Liver (tissue), 8 donors: ENCODE measurements at regions not wholly inside any gene's neighbourhood (a gene's known extent, or its start where the extent isn't known, plus 50 kb on each side); places are given as distances from the start of the nearest gene placed in this dataset.

Source experiments
- DNase-seq: peaks from one replicate; pipeline ENCODE4 v3.0.0-alpha.2; 2017; ENCODE audit warnings: low spot score
- H3K27ac ChIP-seq, 2 donors: one replicate each; pipeline ENCODE4 v1.7.0; 2013; ENCODE audit warnings: inconsistent platforms in 2 of 2, low read length in 2 of 2, control low read depth in 1 of 2, low read depth in 1 of 2, mild to moderate bottlenecking in 1 of 2
- H3K27me3 ChIP-seq, 4 donors: one replicate each; pipeline versions ENCODE4 v1.6.1 to v1.7.0; 2013; ENCODE audit warnings: low read length in 3 of 4, inconsistent platforms in 1 of 4, mild to moderate bottlenecking in 1 of 4, moderate library complexity in 1 of 4; ENCODE audit not compliant: control insufficient read depth in 4 of 4, insufficient read depth in 4 of 4
- H3K36me3 ChIP-seq, 4 donors: one replicate each; pipeline versions ENCODE4 v1.6.1 to v1.7.0; 2013; ENCODE audit warnings: low read length in 3 of 4, mild to moderate bottlenecking in 3 of 4, low read depth in 1 of 4, moderate library complexity in 1 of 4; ENCODE audit not compliant: control insufficient read depth in 4 of 4, insufficient read depth in 3 of 4
- H3K4me1 ChIP-seq, 4 donors: one replicate each; pipeline versions ENCODE4 v1.6.1 to v1.7.0; 2013; ENCODE audit warnings: low read length in 3 of 4, mild to moderate bottlenecking in 3 of 4, moderate library complexity in 1 of 4; ENCODE audit not compliant: control insufficient read depth in 4 of 4, insufficient read depth in 4 of 4
- H3K4me3 ChIP-seq, 3 donors: one replicate each; pipeline versions ENCODE4 v1.6.1 to v1.7.0; 2013; ENCODE audit warnings: low read length in 3 of 3, control low read depth in 1 of 3, low read depth in 1 of 3, mild to moderate bottlenecking in 1 of 3
- H3K9ac ChIP-seq, 2 donors: one replicate each; pipeline ENCODE4 v1.7.0; 2013; ENCODE audit warnings: low read length in 2 of 2, mild to moderate bottlenecking in 2 of 2, moderate library complexity in 2 of 2, control low read depth in 1 of 2, low read depth in 1 of 2
- H3K9me3 ChIP-seq, 4 donors: one replicate each; pipeline versions ENCODE4 v1.6.1 to v1.7.0; 2013; ENCODE audit warnings: low read length in 3 of 4; ENCODE audit not compliant: control insufficient read depth in 4 of 4
- EGR1 ChIP-seq, 2 donors: IDR thresholded peaks; 2 replicates each; pipeline ENCODE4 v1.6.1; 2016 to 2018; ENCODE audit warnings: antibody characterized with exemption in 2 of 2, low read depth in 2 of 2
- FOXA1 ChIP-seq: IDR thresholded peaks from 2 replicates; pipeline ENCODE4 v1.6.1; 2016; ENCODE audit warnings: antibody characterized with exemption
- FOXA2 ChIP-seq: IDR thresholded peaks from 2 replicates; pipeline ENCODE4 v1.6.1; 2016; ENCODE audit warnings: antibody characterized with exemption
- GABPA ChIP-seq, 2 donors: IDR thresholded peaks in 1 of 2; conservative IDR thresholded peaks in 1 of 2; 2 replicates each; pipeline ENCODE4 v1.6.1; 2016; ENCODE audit warnings: antibody characterized with exemption in 2 of 2, mild to moderate bottlenecking in 1 of 2, moderate library complexity in 1 of 2
- HNF4A ChIP-seq, 2 donors: conservative IDR thresholded peaks; 2 replicates each; pipeline ENCODE4 v1.6.1; 2016; ENCODE audit warnings: antibody characterized with exemption in 2 of 2, mild to moderate bottlenecking in 2 of 2
- HNF4G ChIP-seq: IDR thresholded peaks from 2 replicates; pipeline ENCODE4 v1.6.1; 2016; ENCODE audit warnings: antibody characterized with exemption
- JUND ChIP-seq, 2 donors: IDR thresholded peaks; 2 replicates each; pipeline ENCODE4 v1.6.1; 2016; ENCODE audit warnings: antibody characterized with exemption in 2 of 2
- NR2F2 ChIP-seq: IDR thresholded peaks from 2 replicates; pipeline ENCODE4 v1.6.1; 2016; ENCODE audit warnings: antibody characterized with exemption
- RAD21 ChIP-seq, 2 donors: IDR thresholded peaks; 2 replicates each; pipeline ENCODE4 v1.6.1; 2016; ENCODE audit warnings: antibody characterized with exemption in 2 of 2, mild to moderate bottlenecking in 2 of 2
- RXRA ChIP-seq, 2 donors: IDR thresholded peaks; 2 replicates each; pipeline ENCODE4 v1.6.1; 2017 to 2018; ENCODE audit warnings: antibody characterized with exemption in 2 of 2, mild to moderate bottlenecking in 1 of 2
- SP1 ChIP-seq: IDR thresholded peaks from 2 replicates; pipeline ENCODE4 v1.6.1; 2018; ENCODE audit warnings: antibody characterized with exemption, mild to moderate bottlenecking
- TAF1 ChIP-seq: conservative IDR thresholded peaks from 2 replicates; pipeline ENCODE4 v1.6.1; 2016; ENCODE audit warnings: antibody characterized with exemption, mild to moderate bottlenecking
- YY1 ChIP-seq: IDR thresholded peaks from 2 replicates; pipeline ENCODE4 v1.6.1; 2016; ENCODE audit warnings: antibody characterized with exemption, mild to moderate bottlenecking
- WGBS: extraction: QIAGEN DNeasy Blood & Tissue Kit; methylation state at CpG from one replicate; pipeline ENCODE4 v1.1.7; 2013; 5-methylcytosine and 5-hydroxymethylcytosine counted together
- TF ChIP-seq, protein P1 (sequence below): IDR thresholded peaks from 2 replicates; pipeline ENCODE4 v1.6.1; 2016; ENCODE audit warnings: antibody characterized with exemption
- TF ChIP-seq, protein P2 (sequence below): fragments of 150-350 bp; IDR thresholded peaks from 2 replicates; pipeline ENCODE4 v1.5.1; 2017; ENCODE audit warnings: improper control_type of control experiment, low read depth, low read length; ENCODE audit not compliant: missing input control
- TF ChIP-seq, protein P3 (sequence below): IDR thresholded peaks from 2 replicates; pipeline ENCODE4 v1.6.1; 2016; ENCODE audit warnings: antibody characterized with exemption, mild to moderate bottlenecking
- TF ChIP-seq, protein P4 (sequence below): IDR thresholded peaks from 2 replicates; pipeline ENCODE4 v1.6.1; 2016; ENCODE audit warnings: antibody characterized with exemption
- TF ChIP-seq, protein P5 (sequence below): IDR thresholded peaks from 2 replicates; pipeline ENCODE4 v1.6.1; 2016; ENCODE audit warnings: antibody characterized with exemption
- donor health status: healthy.
- donor health status: healthy.
- donor health status: healthy.
- donor health status: healthy.
- donor health status: healthy.

DNA sequence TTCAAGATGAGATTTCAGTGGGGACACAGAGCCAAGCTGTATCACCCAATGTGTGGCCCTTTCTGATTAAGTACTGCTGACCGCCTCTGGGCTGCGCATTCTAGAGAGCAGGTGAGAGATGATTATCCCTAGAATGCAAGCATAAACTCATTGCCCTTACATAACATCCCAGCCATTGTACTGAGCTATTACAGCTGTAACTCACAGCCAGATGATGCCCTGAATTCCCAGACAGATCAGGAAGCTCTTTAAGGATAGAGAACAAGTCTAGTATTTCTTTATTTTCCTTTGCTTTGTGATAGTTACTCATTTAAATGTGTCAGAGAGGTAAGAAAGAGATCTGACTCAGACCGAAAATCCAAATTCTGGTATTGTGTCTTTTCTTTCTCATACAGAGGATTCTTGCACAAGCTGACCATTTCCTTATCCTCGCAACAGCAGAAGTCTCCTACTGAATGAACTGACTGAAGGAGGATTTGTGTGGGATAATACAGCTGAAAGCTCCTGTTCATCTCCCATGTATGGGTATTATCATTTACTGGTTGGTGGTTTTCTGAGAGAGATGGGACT lies 58.4 kb downstream of the ZNF22 start:
- H3K36me3 ChIP-seq: no peaks in the 10 kb centered on the region
- H3K4me1 ChIP-seq: no peaks in the 10 kb centered on the region
- no peaks in the 10 kb centered on the region for H3K9me3 ChIP-seq
- H3K27ac ChIP-seq: no peak overlapping the region
- no peak overlapping the region for H3K4me3 ChIP-seq
- DNase-seq: no peak
- no peak overlapping the region for H3K9ac ChIP-seq
- TF ChIP-seq, protein P1, sequence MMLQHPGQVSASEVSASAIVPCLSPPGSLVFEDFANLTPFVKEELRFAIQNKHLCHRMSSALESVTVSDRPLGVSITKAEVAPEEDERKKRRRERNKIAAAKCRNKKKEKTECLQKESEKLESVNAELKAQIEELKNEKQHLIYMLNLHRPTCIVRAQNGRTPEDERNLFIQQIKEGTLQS: no peak
- no peak for TF ChIP-seq GABPA (IDR thresholded peaks at IDR 0.05 in 1 of 2, conservative IDR thresholded peaks at IDR 0.05 in 1 of 2)
- H3K27me3 ChIP-seq: no peaks in the 10 kb centered on the region
- 95% methylated on average over 4 of the region's 4 CpGs for WGBS

DNA sequence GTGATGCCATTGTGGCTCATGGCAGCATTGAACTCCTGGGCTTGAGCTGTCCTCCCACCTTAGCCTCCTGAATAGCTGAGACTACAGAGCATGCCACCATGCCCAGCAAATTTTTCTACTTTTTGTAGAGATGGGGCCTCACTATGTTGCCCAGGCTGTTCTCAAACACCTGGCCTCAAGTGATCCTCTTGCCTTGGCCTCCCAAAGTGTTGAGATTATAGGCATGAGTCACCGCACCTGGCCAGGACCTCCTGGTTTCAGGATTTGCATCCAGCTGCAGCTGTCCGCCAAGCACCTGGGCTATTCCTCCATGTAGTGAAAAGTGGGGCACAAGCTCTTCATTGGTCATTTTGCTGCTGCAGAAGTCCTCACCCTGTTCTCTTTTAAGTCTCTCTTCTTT lies 58.9 kb downstream of the ZNF22 start:
- TF ChIP-seq FOXA1: no peak
- no peak for TF ChIP-seq FOXA2
- no peak for TF ChIP-seq NR2F2
- TF ChIP-seq HNF4A (conservative IDR thresholded peaks at IDR 0.05): no peak
- TF ChIP-seq HNF4G: no peak
- TF ChIP-seq, protein P2, sequence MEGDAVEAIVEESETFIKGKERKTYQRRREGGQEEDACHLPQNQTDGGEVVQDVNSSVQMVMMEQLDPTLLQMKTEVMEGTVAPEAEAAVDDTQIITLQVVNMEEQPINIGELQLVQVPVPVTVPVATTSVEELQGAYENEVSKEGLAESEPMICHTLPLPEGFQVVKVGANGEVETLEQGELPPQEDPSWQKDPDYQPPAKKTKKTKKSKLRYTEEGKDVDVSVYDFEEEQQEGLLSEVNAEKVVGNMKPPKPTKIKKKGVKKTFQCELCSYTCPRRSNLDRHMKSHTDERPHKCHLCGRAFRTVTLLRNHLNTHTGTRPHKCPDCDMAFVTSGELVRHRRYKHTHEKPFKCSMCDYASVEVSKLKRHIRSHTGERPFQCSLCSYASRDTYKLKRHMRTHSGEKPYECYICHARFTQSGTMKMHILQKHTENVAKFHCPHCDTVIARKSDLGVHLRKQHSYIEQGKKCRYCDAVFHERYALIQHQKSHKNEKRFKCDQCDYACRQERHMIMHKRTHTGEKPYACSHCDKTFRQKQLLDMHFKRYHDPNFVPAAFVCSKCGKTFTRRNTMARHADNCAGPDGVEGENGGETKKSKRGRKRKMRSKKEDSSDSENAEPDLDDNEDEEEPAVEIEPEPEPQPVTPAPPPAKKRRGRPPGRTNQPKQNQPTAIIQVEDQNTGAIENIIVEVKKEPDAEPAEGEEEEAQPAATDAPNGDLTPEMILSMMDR: no peak
- no peak for TF ChIP-seq RXRA (IDR thresholded peaks at IDR 0.05)
- no peak for TF ChIP-seq SP1
- no peak for TF ChIP-seq EGR1 (IDR thresholded peaks at IDR 0.05; ENCODE audit: low read depth in 2 of 2)
- TF ChIP-seq, protein P3, sequence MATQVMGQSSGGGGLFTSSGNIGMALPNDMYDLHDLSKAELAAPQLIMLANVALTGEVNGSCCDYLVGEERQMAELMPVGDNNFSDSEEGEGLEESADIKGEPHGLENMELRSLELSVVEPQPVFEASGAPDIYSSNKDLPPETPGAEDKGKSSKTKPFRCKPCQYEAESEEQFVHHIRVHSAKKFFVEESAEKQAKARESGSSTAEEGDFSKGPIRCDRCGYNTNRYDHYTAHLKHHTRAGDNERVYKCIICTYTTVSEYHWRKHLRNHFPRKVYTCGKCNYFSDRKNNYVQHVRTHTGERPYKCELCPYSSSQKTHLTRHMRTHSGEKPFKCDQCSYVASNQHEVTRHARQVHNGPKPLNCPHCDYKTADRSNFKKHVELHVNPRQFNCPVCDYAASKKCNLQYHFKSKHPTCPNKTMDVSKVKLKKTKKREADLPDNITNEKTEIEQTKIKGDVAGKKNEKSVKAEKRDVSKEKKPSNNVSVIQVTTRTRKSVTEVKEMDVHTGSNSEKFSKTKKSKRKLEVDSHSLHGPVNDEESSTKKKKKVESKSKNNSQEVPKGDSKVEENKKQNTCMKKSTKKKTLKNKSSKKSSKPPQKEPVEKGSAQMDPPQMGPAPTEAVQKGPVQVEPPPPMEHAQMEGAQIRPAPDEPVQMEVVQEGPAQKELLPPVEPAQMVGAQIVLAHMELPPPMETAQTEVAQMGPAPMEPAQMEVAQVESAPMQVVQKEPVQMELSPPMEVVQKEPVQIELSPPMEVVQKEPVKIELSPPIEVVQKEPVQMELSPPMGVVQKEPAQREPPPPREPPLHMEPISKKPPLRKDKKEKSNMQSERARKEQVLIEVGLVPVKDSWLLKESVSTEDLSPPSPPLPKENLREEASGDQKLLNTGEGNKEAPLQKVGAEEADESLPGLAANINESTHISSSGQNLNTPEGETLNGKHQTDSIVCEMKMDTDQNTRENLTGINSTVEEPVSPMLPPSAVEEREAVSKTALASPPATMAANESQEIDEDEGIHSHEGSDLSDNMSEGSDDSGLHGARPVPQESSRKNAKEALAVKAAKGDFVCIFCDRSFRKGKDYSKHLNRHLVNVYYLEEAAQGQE: no peak
- no peak for TF ChIP-seq YY1
- no peak for TF ChIP-seq RAD21 (IDR thresholded peaks at IDR 0.05)
- DNase-seq: no peak
- no peaks in the 10 kb centered on the region for H3K9me3 ChIP-seq
- no peaks in the 10 kb centered on the region for H3K27me3 ChIP-seq
- no peaks in the 10 kb centered on the region for H3K4me1 ChIP-seq
- no peak overlapping the region for H3K27ac ChIP-seq
- WGBS: 96% methylated on average over 2 of the region's 2 CpGs
- no peak overlapping the region for H3K4me3 ChIP-seq
- H3K36me3 ChIP-seq: no peaks in the 10 kb centered on the region
- no peak overlapping the region for H3K9ac ChIP-seq

DNA sequence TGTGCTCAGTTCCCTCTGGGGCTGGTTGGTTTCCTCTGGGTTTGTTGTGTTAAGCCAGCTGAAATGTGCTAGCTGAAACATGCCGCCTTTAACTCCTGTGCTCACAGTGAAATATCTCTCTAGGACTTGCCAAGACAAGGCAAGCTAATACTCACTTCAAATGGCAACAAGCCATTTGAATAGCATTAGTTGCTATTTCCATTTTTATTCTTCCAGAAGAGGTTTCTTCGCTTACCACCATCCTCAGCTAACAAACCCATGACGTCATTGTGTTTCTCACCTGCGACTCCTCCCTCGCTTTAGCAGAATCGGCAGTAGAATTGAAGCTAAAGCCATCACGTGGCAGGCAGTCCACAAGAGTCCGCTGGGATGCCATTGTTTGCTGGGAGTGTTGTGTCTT lies 61.3 kb downstream of the ZNF22 start:
- Histone ChIP-seq H3K9ac (no peak overlapping the region), H3K4me1 (no peaks in the 10 kb centered on the region), H3K4me3 (no peak overlapping the region), H3K27me3 (no peaks in the 10 kb centered on the region), H3K27ac (no peak overlapping the region), H3K36me3 (no peaks in the 10 kb centered on the region), H3K9me3 (no peaks in the 10 kb centered on the region)
- DNase-seq: no peak
- WGBS: 77% methylated on average over 8 of the region's 8 CpGs
- TF ChIP-seq, protein P2: no peak
- TF ChIP-seq JUND (IDR thresholded peaks at IDR 0.05): no peak
- TF ChIP-seq FOXA1: no peak
- no peak for TF ChIP-seq RXRA (IDR thresholded peaks at IDR 0.05)
- TF ChIP-seq, protein P1: no peak
- TF ChIP-seq HNF4G: no peak
- TF ChIP-seq, protein P4, sequence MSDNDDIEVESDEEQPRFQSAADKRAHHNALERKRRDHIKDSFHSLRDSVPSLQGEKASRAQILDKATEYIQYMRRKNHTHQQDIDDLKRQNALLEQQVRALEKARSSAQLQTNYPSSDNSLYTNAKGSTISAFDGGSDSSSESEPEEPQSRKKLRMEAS: no peak
- TF ChIP-seq YY1: no peak
- TF ChIP-seq RAD21 (IDR thresholded peaks at IDR 0.05): no peak
- no peak for TF ChIP-seq NR2F2
- no peak for TF ChIP-seq SP1
- TF ChIP-seq TAF1: no peak
- TF ChIP-seq HNF4A (conservative IDR thresholded peaks at IDR 0.05): no peak
- TF ChIP-seq, protein P5, sequence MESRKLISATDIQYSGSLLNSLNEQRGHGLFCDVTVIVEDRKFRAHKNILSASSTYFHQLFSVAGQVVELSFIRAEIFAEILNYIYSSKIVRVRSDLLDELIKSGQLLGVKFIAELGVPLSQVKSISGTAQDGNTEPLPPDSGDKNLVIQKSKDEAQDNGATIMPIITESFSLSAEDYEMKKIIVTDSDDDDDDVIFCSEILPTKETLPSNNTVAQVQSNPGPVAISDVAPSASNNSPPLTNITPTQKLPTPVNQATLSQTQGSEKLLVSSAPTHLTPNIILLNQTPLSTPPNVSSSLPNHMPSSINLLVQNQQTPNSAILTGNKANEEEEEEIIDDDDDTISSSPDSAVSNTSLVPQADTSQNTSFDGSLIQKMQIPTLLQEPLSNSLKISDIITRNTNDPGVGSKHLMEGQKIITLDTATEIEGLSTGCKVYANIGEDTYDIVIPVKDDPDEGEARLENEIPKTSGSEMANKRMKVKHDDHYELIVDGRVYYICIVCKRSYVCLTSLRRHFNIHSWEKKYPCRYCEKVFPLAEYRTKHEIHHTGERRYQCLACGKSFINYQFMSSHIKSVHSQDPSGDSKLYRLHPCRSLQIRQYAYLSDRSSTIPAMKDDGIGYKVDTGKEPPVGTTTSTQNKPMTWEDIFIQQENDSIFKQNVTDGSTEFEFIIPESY: no peak
